Trophoblast cell (in vitro differentiated cells and primary cell): ENCODE measurements at regions not wholly inside any gene's neighbourhood (a gene's known extent, or its start where the extent isn't known, plus 50 kb on each side); places are given as distances from the start of the nearest gene placed in this dataset.

Source experiments
- DNase-seq, 2 donors: peaks; one replicate each; pipeline ENCODE4 v3.0.0-alpha.2; 2016
- H2AFZ ChIP-seq: 2 replicates; pipeline ENCODE4 v1.6.1; 2013; ENCODE audit warnings: low read length, moderate library complexity, mild to moderate bottlenecking; ENCODE audit not compliant: insufficient read depth, poor library complexity
- H2AK5ac ChIP-seq: 2 replicates; pipeline ENCODE4 v1.6.1; 2013; ENCODE audit warnings: mild to moderate bottlenecking, low read length
- H2BK120ac ChIP-seq: 2 replicates; pipeline ENCODE4 v1.6.1; 2013; ENCODE audit warnings: low read length, mild to moderate bottlenecking, moderate library complexity; ENCODE audit not compliant: insufficient read depth, poor library complexity
- H2BK12ac ChIP-seq: 2 replicates; pipeline ENCODE4 v1.6.1; 2013; ENCODE audit warnings: mild to moderate bottlenecking, low read length, moderate library complexity
- H2BK5ac ChIP-seq: 2 replicates; pipeline ENCODE4 v1.6.1; 2013; ENCODE audit warnings: low read length, low read depth, moderate library complexity, mild to moderate bottlenecking; ENCODE audit not compliant: poor library complexity
- H3K14ac ChIP-seq: 2 replicates; pipeline ENCODE4 v1.6.1; 2013; ENCODE audit warnings: mild to moderate bottlenecking, low read length
- H3K18ac ChIP-seq: 2 replicates; pipeline ENCODE4 v1.6.1; 2013; ENCODE audit warnings: mild to moderate bottlenecking, low read length
- H3K23ac ChIP-seq: 2 replicates; pipeline ENCODE4 v1.6.1; 2013; ENCODE audit warnings: low read length
- H3K27ac ChIP-seq: 2 replicates; pipeline ENCODE4 v1.5.1; 2013; ENCODE audit warnings: low read depth, mild to moderate bottlenecking, inconsistent platforms, low read length, moderate library complexity
- H3K27me3 ChIP-seq: 2 replicates; pipeline ENCODE4 v1.6.1; 2013; ENCODE audit warnings: inconsistent platforms, mild to moderate bottlenecking, low read length, moderate library complexity; ENCODE audit not compliant: insufficient read depth
- H3K36me3 ChIP-seq, 2 experiments: 1 replicate in 1 of 2; 2 replicates in 1 of 2; pipeline ENCODE4 v1.6.1; 2013; ENCODE audit warnings: low read length in 2 of 2, mild to moderate bottlenecking in 2 of 2, moderate library complexity in 1 of 2; ENCODE audit not compliant: insufficient read depth in 2 of 2, control insufficient read depth in 1 of 2
- H3K4ac ChIP-seq: 2 replicates; pipeline ENCODE4 v1.6.1; 2013; ENCODE audit warnings: low read depth, mild to moderate bottlenecking, low read length, moderate library complexity
- H3K4me1 ChIP-seq, 2 experiments: 1 replicate in 1 of 2; 2 replicates in 1 of 2; pipeline ENCODE4 v1.6.1; 2013; ENCODE audit warnings: low read length in 2 of 2, mild to moderate bottlenecking in 2 of 2, moderate library complexity in 1 of 2; ENCODE audit not compliant: insufficient read depth in 2 of 2, control insufficient read depth in 1 of 2
- H3K4me2 ChIP-seq: 2 replicates; pipeline ENCODE4 v1.6.1; 2013; ENCODE audit warnings: inconsistent platforms, mild to moderate bottlenecking, low read length, moderate library complexity
- H3K4me3 ChIP-seq: 2 replicates; pipeline ENCODE4 v1.5.1; 2013; ENCODE audit warnings: mild to moderate bottlenecking, low read depth, low read length, inconsistent platforms
- H3K79me1 ChIP-seq: one replicate; pipeline ENCODE4 v1.6.1; 2013; ENCODE audit warnings: low read length
- H3K79me2 ChIP-seq: 2 replicates; pipeline ENCODE4 v1.6.1; 2013; ENCODE audit warnings: low read length, mild to moderate bottlenecking; ENCODE audit not compliant: control insufficient read depth, insufficient read depth, poor library complexity
- H3K9ac ChIP-seq: 2 replicates; pipeline ENCODE4 v1.6.1; 2013; ENCODE audit warnings: mild to moderate bottlenecking, low read length
- H3K9me3 ChIP-seq: 2 replicates; pipeline ENCODE4 v1.6.1; 2013; ENCODE audit warnings: low read depth, mild to moderate bottlenecking, control low read depth, inconsistent platforms, low read length; ENCODE audit not compliant: insufficient read depth
- H4K12ac ChIP-seq: 2 replicates; pipeline ENCODE4 v1.6.1; 2013; ENCODE audit warnings: low read depth, mild to moderate bottlenecking, low read length, moderate library complexity
- H4K8ac ChIP-seq: 2 replicates; pipeline ENCODE4 v1.6.1; 2013; ENCODE audit warnings: low read depth, mild to moderate bottlenecking, low read length, moderate library complexity
- H4K91ac ChIP-seq: one replicate; pipeline ENCODE4 v1.6.1; 2013; ENCODE audit warnings: low read depth, mild to moderate bottlenecking, low read length, moderate library complexity
- WGBS: extraction: QIAGEN DNeasy Blood & Tissue Kit; methylation state at CpG from one replicate; pipeline ENCODE4 v1.1.7; 2013; ENCODE audit warnings: missing lambda C conversion rate; ENCODE audit not compliant: insufficient read length, insufficient coverage; ENCODE audit errors: extremely low coverage; 5-methylcytosine and 5-hydroxymethylcytosine counted together

DNA sequence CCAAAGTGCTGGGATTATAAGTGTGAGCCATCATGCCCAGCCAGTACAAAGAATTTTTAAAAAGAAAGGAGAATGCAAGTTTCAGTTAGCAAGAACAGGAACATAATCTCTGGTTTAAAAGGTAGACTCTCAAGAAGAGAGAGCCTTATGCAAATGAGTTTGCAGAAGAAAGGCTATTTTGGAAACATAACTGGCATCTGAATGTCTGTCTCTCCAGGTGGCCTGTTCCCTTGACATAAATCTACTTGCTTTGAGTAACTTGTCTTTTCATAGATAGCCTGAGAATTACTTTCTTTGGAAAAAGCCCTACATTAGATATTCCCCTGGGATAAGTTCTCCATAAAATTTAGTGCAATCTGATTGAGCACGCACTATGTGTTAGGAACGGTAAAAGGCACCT, 109.6 kb downstream of the ICOS start:
- Histone ChIP-seq H4K91ac (no peak overlapping the region), H3K9me3 (no peaks in the 10 kb centered on the region), H3K23ac (no peak overlapping the region), H2AFZ (no peak overlapping the region), H4K8ac (no peak overlapping the region), H3K4me1 (no peaks in the 10 kb centered on the region), H4K12ac (no peak overlapping the region), H3K79me2 (no peaks in the 10 kb centered on the region), H2BK5ac (no peak overlapping the region), H3K9ac (no peak overlapping the region), H2AK5ac (no peak overlapping the region), H2BK12ac (no peak overlapping the region), H3K79me1 (no peaks in the 10 kb centered on the region), H3K27me3 (no peaks in the 10 kb centered on the region), H3K18ac (no peak overlapping the region), H3K4me2 (no peak overlapping the region), H3K27ac (no peak overlapping the region), H2BK120ac (no peak overlapping the region), H3K4me3 (no peak overlapping the region), H3K14ac (no peak overlapping the region), H3K4ac (no peak overlapping the region), H3K36me3 (no peaks in the 10 kb centered on the region)
- no CpG with 5 or more reads among the region's 2 CpGs for WGBS
- DNase-seq = no peak

DNA sequence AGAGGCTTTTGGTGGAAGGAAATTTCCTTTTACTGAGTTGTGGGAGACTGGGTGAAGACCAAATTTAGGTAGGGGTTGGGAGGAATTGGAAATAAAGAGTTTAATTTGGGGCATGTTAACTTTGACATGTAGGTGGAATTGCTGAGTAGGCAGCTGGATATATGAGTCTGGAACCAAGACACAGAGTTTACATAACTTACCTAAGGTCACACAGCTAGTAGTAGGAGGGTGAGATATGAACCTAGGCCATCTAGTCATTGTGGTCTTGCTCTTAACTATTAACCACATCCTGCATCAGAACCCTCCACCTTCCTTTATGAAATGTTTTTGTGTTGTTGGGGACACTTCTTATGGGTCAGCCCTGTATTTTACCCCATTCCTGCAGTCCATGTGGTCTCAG, 113.1 kb downstream of the ICOS start:
- H3K4ac ChIP-seq = no peak overlapping the region
- H2BK5ac ChIP-seq = no peak overlapping the region
- no peak overlapping the region for H3K14ac ChIP-seq
- no peaks in the 10 kb centered on the region for H3K9me3 ChIP-seq
- no peak overlapping the region for H4K8ac ChIP-seq
- H3K4me1 ChIP-seq = no peaks in the 10 kb centered on the region
- H3K36me3 ChIP-seq = no peaks in the 10 kb centered on the region
- no peaks in the 10 kb centered on the region for H3K27me3 ChIP-seq
- no peak overlapping the region for H3K27ac ChIP-seq
- H3K9ac ChIP-seq = no peak overlapping the region
- no peak overlapping the region for H3K4me3 ChIP-seq
- no peak for DNase-seq
- H3K79me2 ChIP-seq = no peaks in the 10 kb centered on the region
- no peak overlapping the region for H2AFZ ChIP-seq
- no peaks in the 10 kb centered on the region for H3K79me1 ChIP-seq
- no peak overlapping the region for H3K4me2 ChIP-seq
- H3K23ac ChIP-seq = no peak overlapping the region
- H2BK12ac ChIP-seq = no peak overlapping the region
- no peak overlapping the region for H2AK5ac ChIP-seq
- no peak overlapping the region for H3K18ac ChIP-seq
- H4K91ac ChIP-seq = no peak overlapping the region
- no peak overlapping the region for H4K12ac ChIP-seq
- H2BK120ac ChIP-seq = no peak overlapping the region

DNA sequence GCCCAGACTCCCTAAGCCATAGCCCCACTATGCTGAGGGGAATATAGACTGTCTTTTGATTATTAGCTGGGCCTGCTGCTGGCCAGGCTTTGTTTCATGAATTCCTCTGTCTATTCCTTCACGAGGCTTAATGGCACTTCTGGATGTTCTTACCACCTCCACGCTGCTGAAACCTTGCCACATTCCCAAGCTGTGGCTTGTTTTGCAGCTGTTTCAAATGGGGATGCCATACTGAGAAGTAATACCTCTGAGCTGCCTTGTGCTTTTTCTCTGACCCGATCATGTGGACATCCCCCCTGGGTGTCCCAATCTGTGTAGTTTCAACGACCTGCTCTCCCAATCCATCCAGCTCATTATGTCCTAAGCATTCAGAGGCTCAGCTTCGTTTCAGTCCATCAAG, 114.1 kb downstream of the ICOS start:
- Histone ChIP-seq H3K27me3 (no peaks in the 10 kb centered on the region), H3K4me1 (no peaks in the 10 kb centered on the region), H2AK5ac (no peak overlapping the region), H2BK12ac (no peak overlapping the region), H2BK5ac (no peak overlapping the region), H3K14ac (no peak overlapping the region), H4K8ac (no peak overlapping the region), H3K4ac (no peak overlapping the region), H2BK120ac (no peak overlapping the region), H3K4me3 (no peak overlapping the region), H3K79me1 (no peaks in the 10 kb centered on the region), H2AFZ (no peak overlapping the region), H3K36me3 (no peaks in the 10 kb centered on the region), H3K27ac (no peak overlapping the region), H3K4me2 (no peak overlapping the region), H3K9me3 (no peaks in the 10 kb centered on the region), H4K91ac (no peak overlapping the region), H3K23ac (no peak overlapping the region), H4K12ac (no peak overlapping the region), H3K79me2 (no peaks in the 10 kb centered on the region), H3K18ac (no peak overlapping the region), H3K9ac (no peak overlapping the region)
- WGBS = no CpG with 5 or more reads among the region's 5 CpGs
- DNase-seq = no peak

DNA sequence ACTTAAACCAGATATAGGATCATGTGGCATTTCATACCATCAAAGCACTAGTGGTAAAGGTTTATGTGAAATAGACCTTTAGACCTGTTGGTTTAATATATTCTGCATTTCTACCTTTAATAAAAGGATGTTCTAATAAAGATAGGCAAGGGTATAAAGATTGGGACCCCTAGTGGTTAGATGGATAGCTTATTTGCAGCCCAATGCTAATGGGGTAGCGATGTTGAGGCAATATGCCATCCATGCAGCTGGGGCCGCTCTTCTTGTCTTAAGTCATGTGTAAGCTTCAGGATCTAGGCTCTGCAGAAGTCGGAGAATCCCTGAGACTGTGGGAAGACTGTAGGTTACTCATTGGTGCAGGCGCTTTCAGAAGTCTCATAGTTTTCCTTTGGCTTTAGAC, 114.9 kb downstream of the ICOS start:
- WGBS = no CpG with 5 or more reads among the region's 4 CpGs
- Histone ChIP-seq H2AFZ (no peak overlapping the region), H3K27me3 (no peaks in the 10 kb centered on the region), H4K8ac (no peak overlapping the region), H3K36me3 (no peaks in the 10 kb centered on the region), H3K4ac (no peak overlapping the region), H3K4me2 (no peak overlapping the region), H2BK5ac (no peak overlapping the region), H3K9ac (no peak overlapping the region), H3K23ac (no peak overlapping the region), H2BK120ac (no peak overlapping the region), H2AK5ac (no peak overlapping the region), H3K14ac (no peak overlapping the region), H4K12ac (no peak overlapping the region), H2BK12ac (no peak overlapping the region), H3K9me3 (no peaks in the 10 kb centered on the region), H3K4me3 (no peak overlapping the region), H3K4me1 (no peaks in the 10 kb centered on the region), H3K18ac (no peak overlapping the region), H3K27ac (no peak overlapping the region), H4K91ac (no peak overlapping the region), H3K79me1 (no peaks in the 10 kb centered on the region), H3K79me2 (no peaks in the 10 kb centered on the region)
- DNase-seq = no peak
